K562 (cell line): ENCODE measurements at regions not wholly inside any gene's neighbourhood (a gene's known extent, or its start where the extent isn't known, plus 50 kb on each side); places are given as distances from the start of the nearest gene placed in this dataset.

Experiments
- ATAC-seq: fragments of 200-7000 bp; cut with Tn5 transposase; 3 replicates; pipeline ENCODE4 v1.9.1; 2020; ENCODE audit warnings: moderate library complexity
- BruUV-seq: library from RNA; stranded (reverse); fragments of 400-500 nt; replicated peaks from 2 replicates; lab custom pipeline; 2021; lab: Mats Ljungman, UMichigan
- CTCF ChIA-PET: fragments of 300-600 bp; formaldehyde crosslinking; extraction: SDS; loops from one replicate; lab custom pipeline; 2021; ENCODE audit warnings: low intra/inter-chr PET ratio; lab: Yijun Ruan, JAX
- POLR2A ChIA-PET: fragments of 300-600, 350-650 bp; sonication (Branson Sonifier 250); formaldehyde crosslinking; extraction: SDS; loops from one replicate; lab custom pipeline; 2021; ENCODE audit warnings: antibody characterized with exemption, inconsistent platforms; lab: Yijun Ruan, JAX
- DNase-seq, 4 experiments: peaks; one replicate each; pipeline versions ENCODE4 v3.0.0 to v3.0.0-alpha.2; 2011 to 2018; ENCODE audit warnings: low spot score in 3 of 4, mixed read lengths in 3 of 4; ENCODE audit errors: extremely low read depth in 1 of 4
- FAIRE-seq: peaks from 2 replicates; lab custom pipeline; 2011; peaks lifted over from hg19 to GRCh38; lab: Jason Lieb, UNC
- H2AFZ ChIP-seq: 2 replicates; pipeline ENCODE4 v1.6.0; 2011; ENCODE audit warnings: low read depth, low read length, control low read depth, inconsistent platforms
- H3K27ac ChIP-seq: fragments of 200-600 bp; 3 replicates; pipeline ENCODE4 v1.8.0; 2011; ENCODE audit warnings: low read depth, mild to moderate bottlenecking, control low read depth, inconsistent platforms, low read length, moderate library complexity, mixed read lengths; ENCODE audit errors: extremely low read depth
- H3K27me3 ChIP-seq, 2 experiments: fragments of 300-600 bp in 1 of 2; 2 replicates in 1 of 2; 3 replicates in 1 of 2; pipeline versions ENCODE4 v1.6.0 to v1.8.0; 2011; ENCODE audit warnings: inconsistent platforms in 2 of 2, low read length in 2 of 2, mild to moderate bottlenecking in 1 of 2, mixed read lengths in 1 of 2, moderate library complexity in 1 of 2; ENCODE audit not compliant: control insufficient read depth in 2 of 2, insufficient read depth in 2 of 2
- H3K36me3 ChIP-seq: fragments of 300-600 bp; 3 replicates; pipeline ENCODE4 v1.8.0; 2011; ENCODE audit warnings: mild to moderate bottlenecking, low read length, inconsistent platforms; ENCODE audit not compliant: control insufficient read depth, insufficient read depth
- H3K4me1 ChIP-seq, 2 experiments: fragments of 200-600 bp in 1 of 2; replicated peaks in 1 of 2; 2 replicates in 1 of 2; 3 replicates in 1 of 2; pipeline versions ENCODE4 v1.5.1 to v1.8.0; 2011; ENCODE audit warnings: inconsistent platforms in 2 of 2, low read length in 2 of 2, mild to moderate bottlenecking in 1 of 2, mixed read lengths in 1 of 2, moderate library complexity in 1 of 2; ENCODE audit not compliant: control insufficient read depth in 2 of 2, insufficient read depth in 2 of 2
- H3K4me2 ChIP-seq: 2 replicates; pipeline ENCODE4 v1.6.1; 2011; ENCODE audit warnings: low read length, control low read depth, inconsistent platforms, mixed read lengths; ENCODE audit not compliant: insufficient read depth
- H3K4me3 ChIP-seq: fragments of 200-600 bp; sonication (generic), shearing (Covaris generic); 2 replicates; pipeline ENCODE4 v1.5.1; 2016; ENCODE audit warnings: control low read depth, inconsistent platforms
- H3K79me2 ChIP-seq: fragments of 200-600 bp; 3 replicates; pipeline ENCODE4 v1.8.0; 2011; ENCODE audit warnings: low read length, inconsistent platforms; ENCODE audit not compliant: control insufficient read depth, insufficient read depth
- H3K9ac ChIP-seq, 2 experiments: 2 replicates each; pipeline versions ENCODE4 v1.6.0 to v1.6.1; 2011; ENCODE audit warnings: low read depth in 2 of 2, low read length in 2 of 2, control low read depth in 1 of 2, inconsistent platforms in 1 of 2, mild to moderate bottlenecking in 1 of 2, mixed read lengths in 1 of 2; ENCODE audit not compliant: insufficient read depth in 1 of 2
- H3K9me1 ChIP-seq: one replicate; pipeline ENCODE4 v1.6.0; 2011; ENCODE audit warnings: inconsistent platforms, mild to moderate bottlenecking, low read length, moderate library complexity; ENCODE audit not compliant: control insufficient read depth, insufficient read depth
- H3K9me3 ChIP-seq: replicated peaks from 2 replicates; pipeline ENCODE4 v1.5.1; 2011; ENCODE audit warnings: low read depth, low read length, inconsistent platforms; ENCODE audit not compliant: control insufficient read depth, insufficient read depth
- H4K20me1 ChIP-seq: replicated peaks from 2 replicates; pipeline ENCODE4 v1.6.1; 2011; ENCODE audit warnings: low read length, inconsistent platforms, mixed read lengths; ENCODE audit not compliant: control insufficient read depth, insufficient read depth
- NFE2L1 ChIP-seq: fragments of 450-650 bp; IDR thresholded peaks from 2 replicates; pipeline ENCODE4 v1.6.1; 2016; ENCODE audit warnings: missing genetic modification characterization, low read depth, mild to moderate bottlenecking, missing compliant biosample characterization, moderate library complexity, borderline replicate concordance
- ZNF277 ChIP-seq: fragments of 250-450 bp; sonication (Bioruptor Pico); IDR thresholded peaks from 2 replicates; pipeline ENCODE4 v1.8.0; 2022; ENCODE audit warnings: inconsistent platforms, mild to moderate bottlenecking, moderate library complexity, borderline replicate concordance
- ZSCAN29 ChIP-seq: fragments of 450-650 bp; IDR thresholded peaks from 2 replicates; pipeline ENCODE4 v1.6.1; 2017
- WGBS: fragments of 100-300 bp; shearing (Covaris generic); methylation state at CpG from one replicate; pipeline ENCODE4 v1.1.6; 2016; ENCODE audit warnings: low coverage, mixed read lengths; ENCODE audit not compliant: insufficient coverage; ENCODE audit errors: missing lambda C conversion rate; 5-methylcytosine and 5-hydroxymethylcytosine counted together
- in situ Hi-C: fragments of 300-500 bp; cut with MboI; formaldehyde crosslinking; loops from 4 replicates; pipeline ENCODE4 v1.15.0; 2018; ENCODE audit warnings: inconsistent platforms, mixed read lengths
- intact Hi-C: fragments of 100-400 bp; cut with micrococcal nuclease; formaldehyde crosslinking; loops from 2 replicates; pipeline ENCODE4 v1.14.2; 2022
- TF ChIP-seq, protein P1 (sequence below): fragments of 450-650 bp; formaldehyde crosslinking; IDR thresholded peaks from 2 replicates; pipeline ENCODE4 v1.4.0; 2022; ENCODE audit warnings: mild to moderate bottlenecking, moderate library complexity

DNA sequence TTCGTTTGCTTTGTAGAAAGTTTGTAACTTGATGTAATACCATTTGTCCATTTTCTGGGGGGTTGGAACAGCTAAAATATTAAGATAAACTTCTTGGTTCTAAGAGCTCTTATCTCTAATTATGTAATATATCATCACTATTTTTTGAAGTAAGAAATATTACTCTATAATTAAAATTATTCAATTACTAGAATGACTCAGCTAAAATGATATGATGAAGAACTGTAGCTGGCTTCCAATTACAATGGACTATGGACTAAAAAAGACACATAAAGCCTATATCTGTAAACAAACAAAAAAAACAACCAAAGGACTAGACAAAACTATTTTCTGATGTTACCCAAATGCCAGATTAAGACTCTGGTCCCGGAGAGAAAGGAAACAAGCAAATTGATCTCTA lies 569.4 kb downstream of the PCDH18 start:
- Histone ChIP-seq H3K79me2 (no peaks in the 10 kb centered on the region), H4K20me1 (no peaks in the 10 kb centered on the region), H3K4me1 (no peaks in the 10 kb centered on the region), H3K36me3 (no peaks in the 10 kb centered on the region), H3K27me3 (no peaks in the 10 kb centered on the region), H3K4me2 (no peak overlapping the region), H3K9me3 (no peaks in the 10 kb centered on the region), H3K4me3 (no peak overlapping the region), H3K9ac (no peak overlapping the region)
- no TSS peak for BruUV-seq
- WGBS: 0% methylated on average over 2 of the region's 2 CpGs
- intact Hi-C loops: no loop called here
- FAIRE-seq (no peak), DNase-seq (no peak)
- POLR2A ChIA-PET: no interaction called here
- TF ChIP-seq, protein P1, sequence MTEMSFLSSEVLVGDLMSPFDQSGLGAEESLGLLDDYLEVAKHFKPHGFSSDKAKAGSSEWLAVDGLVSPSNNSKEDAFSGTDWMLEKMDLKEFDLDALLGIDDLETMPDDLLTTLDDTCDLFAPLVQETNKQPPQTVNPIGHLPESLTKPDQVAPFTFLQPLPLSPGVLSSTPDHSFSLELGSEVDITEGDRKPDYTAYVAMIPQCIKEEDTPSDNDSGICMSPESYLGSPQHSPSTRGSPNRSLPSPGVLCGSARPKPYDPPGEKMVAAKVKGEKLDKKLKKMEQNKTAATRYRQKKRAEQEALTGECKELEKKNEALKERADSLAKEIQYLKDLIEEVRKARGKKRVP (CRISPR knock-in tag): no peak
- TF ChIP-seq NFE2L1 (peak; percentile 7; the same call in 1 of the 2 replicates), ZSCAN29 (no peak), ZNF277 (no peak)
- TF ChIP-seq, all 486 proteins: peak for 1
- no peak for ATAC-seq
- Histone ChIP-seq H2AFZ (no peak overlapping the region), H3K27ac (no peak overlapping the region), H3K9me1 (no peaks in the 10 kb centered on the region)
- in situ Hi-C loops: no loop called here
- CTCF ChIA-PET: no interaction called here
